Common myeloid progenitor, CD34-positive (primary cell): ENCODE measurements at regions not wholly inside any gene's neighbourhood (a gene's known extent, or its start where the extent isn't known, plus 50 kb on each side); places are given as distances from the start of the nearest gene placed in this dataset.

Source experiments
- CTCF ChIA-PET: fragments of 350-600 bp; sonication (Branson Sonifier 250); formaldehyde crosslinking; loops from one replicate; lab custom pipeline; 2021; ENCODE audit warnings: antibody characterized with exemption; lab: Charles Lee
- POLR2A ChIA-PET: fragments of 350-600 bp; sonication (Branson Sonifier 250); formaldehyde crosslinking; loops from one replicate; lab custom pipeline; 2021; ENCODE audit warnings: antibody characterized with exemption; lab: Charles Lee
- DNase-seq, 3 donors: peaks; one replicate each; pipeline versions ENCODE4 v3.0.0 to v3.0.0-alpha.2; 2013
- H3K27ac ChIP-seq, 2 experiments: 1 replicate in 1 of 2; 2 replicates in 1 of 2; pipeline ENCODE4 v1.7.0; 2013; ENCODE audit warnings: inconsistent platforms in 2 of 2, low read length in 2 of 2, mild to moderate bottlenecking in 2 of 2, low read depth in 1 of 2, moderate library complexity in 1 of 2; ENCODE audit not compliant: severe bottlenecking in 2 of 2, insufficient read depth in 1 of 2, poor library complexity in 1 of 2
- H3K27me3 ChIP-seq, 5 experiments: replicated peaks in 2 of 5; 1 replicate in 3 of 5; 2 replicates in 2 of 5; pipeline versions ENCODE4 v1.6.1 to v1.7.0; 2013; ENCODE audit warnings: low read length in 4 of 5, mild to moderate bottlenecking in 2 of 5, moderate library complexity in 2 of 5, inconsistent platforms in 1 of 5; ENCODE audit not compliant: insufficient read depth in 5 of 5, control insufficient read depth in 4 of 5
- H3K36me3 ChIP-seq, 4 experiments: 1 replicate in 2 of 4; 2 replicates in 2 of 4; pipeline versions ENCODE4 v1.6.1 to v1.7.0; 2013; ENCODE audit warnings: low read length in 3 of 4, control low read depth in 1 of 4, mild to moderate bottlenecking in 1 of 4; ENCODE audit not compliant: control insufficient read depth in 4 of 4, insufficient read depth in 4 of 4
- H3K4me1 ChIP-seq, 4 experiments: 1 replicate in 3 of 4; 2 replicates in 1 of 4; pipeline versions ENCODE4 v1.6.1 to v1.7.1; 2013; ENCODE audit warnings: low read length in 3 of 4, mild to moderate bottlenecking in 3 of 4, control low read depth in 1 of 4, inconsistent platforms in 1 of 4, moderate library complexity in 1 of 4; ENCODE audit not compliant: control insufficient read depth in 4 of 4, insufficient read depth in 4 of 4; ENCODE audit errors: control extremely low read depth in 1 of 4
- H3K4me3 ChIP-seq, 7 experiments: 1 replicate in 4 of 7; 2 replicates in 3 of 7; pipeline versions ENCODE4 v1.5.1 to v1.7.0; 2013; ENCODE audit warnings: mild to moderate bottlenecking in 7 of 7, low read length in 6 of 7, moderate library complexity in 6 of 7, inconsistent platforms in 2 of 7, low read depth in 2 of 7, control low read depth in 1 of 7; ENCODE audit not compliant: insufficient read depth in 4 of 7, control insufficient read depth in 1 of 7; ENCODE audit errors: extremely low read depth in 1 of 7
- H3K9me3 ChIP-seq, 5 experiments: 1 replicate in 4 of 5; 2 replicates in 1 of 5; pipeline versions ENCODE4 v1.6.1 to v1.7.1; 2013; ENCODE audit warnings: low read length in 4 of 5, mild to moderate bottlenecking in 2 of 5, inconsistent platforms in 1 of 5, low read depth in 1 of 5, moderate library complexity in 1 of 5; ENCODE audit not compliant: control insufficient read depth in 4 of 5, insufficient read depth in 2 of 5; ENCODE audit errors: control extremely low read depth in 1 of 5
- WGBS: methylation state at CpG from one replicate; pipeline ENCODE4 v1.1.5; 2013; ENCODE audit not compliant: insufficient coverage; 5-methylcytosine and 5-hydroxymethylcytosine counted together

DNA sequence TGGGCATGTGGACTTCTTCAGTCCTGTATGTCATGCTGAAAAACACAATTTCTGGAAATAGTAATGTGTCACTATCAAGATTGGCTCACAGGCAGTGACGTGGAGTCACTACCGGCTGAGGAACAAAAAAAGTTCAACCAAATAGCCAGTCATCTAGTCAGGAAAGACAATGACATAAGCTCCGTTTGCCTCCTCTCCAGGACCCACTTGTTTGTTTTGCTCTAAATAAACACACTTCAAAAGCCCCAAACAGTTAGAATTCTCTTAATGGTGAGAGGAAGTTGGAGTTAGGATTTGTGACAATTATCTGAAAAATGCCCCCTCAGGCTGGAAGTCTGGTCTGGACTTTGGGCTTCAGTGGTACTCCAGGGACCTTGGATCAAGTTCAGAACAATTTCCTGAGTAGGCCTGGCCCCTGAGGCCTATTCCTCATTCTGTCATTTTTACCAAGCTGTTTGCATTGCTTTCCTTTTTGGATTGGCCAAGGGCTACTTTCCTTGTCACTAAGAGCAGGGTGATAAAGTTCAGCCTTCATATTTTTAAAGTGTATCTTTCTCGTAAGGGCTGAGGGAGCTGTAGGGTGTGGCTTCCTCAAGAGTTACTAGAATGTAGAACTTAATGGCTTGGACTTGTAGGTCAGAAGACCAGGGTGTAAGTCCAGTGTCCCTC, 98.9 kb downstream of the EOMES start:
- WGBS, result 85% methylated on average over 3 of the region's 4 CpGs
- no peak overlapping the region for H3K4me3 ChIP-seq
- POLR2A ChIA-PET, result no interaction called here
- CTCF ChIA-PET, result interaction anchor here (1.1 kb wide), 1 partner anchor 18 kb away, joined by 4 read pairs; no protein-coding TSS in a partner anchor
- H3K4me1 ChIP-seq, result peaks cover 4 to 24% (median 11%) of the 10 kb centered on the region in 4 experiments
- H3K27me3 ChIP-seq, result no peaks in the 10 kb centered on the region
- no peak overlapping the region for H3K27ac ChIP-seq
- no peak for DNase-seq
- peaks cover 0 to 2% (median 0%) of the 10 kb centered on the region in 5 experiments for H3K9me3 ChIP-seq
- no peaks in the 10 kb centered on the region for H3K36me3 ChIP-seq

- Histone ChIP-seq H3K4me3 (no peak overlapping the region), H3K4me1 (no peaks in the 10 kb centered on the region), H3K9me3 (peaks cover 4 to 18% (median 7%) of the 10 kb centered on the region in 5 experiments), H3K36me3 (no peaks in the 10 kb centered on the region), H3K27me3 (no peaks in the 10 kb centered on the region), H3K27ac (no peak overlapping the region)
- 79% methylated on average over 2 of the region's 5 CpGs for WGBS
- no peak for DNase-seq
- CTCF ChIA-PET, result interaction anchor here (1.4 kb wide), 1 partner anchor 11 kb away, joined by 3 read pairs; no protein-coding TSS in a partner anchor
- POLR2A ChIA-PET, result no interaction called here
Measured at GRCh38 chr3:27617552-27617951, 104.6 kb downstream of the EOMES start.

- CTCF ChIA-PET, result no interaction called here
- POLR2A ChIA-PET, result no interaction called here
- 96% methylated on average over 4 of the region's 4 CpGs for WGBS
Measured at GRCh38 chr3:27616031-27616430, 106.1 kb downstream of the EOMES start.

GRCh38 chr3:27615555-27615954, 106.6 kb downstream of the EOMES start:
- POLR2A ChIA-PET, result no interaction called here
- Histone ChIP-seq H3K4me1 (no peaks in the 10 kb centered on the region), H3K4me3 (no peak overlapping the region), H3K27me3 (no peaks in the 10 kb centered on the region), H3K9me3 (peaks cover 4 to 16% (median 7%) of the 10 kb centered on the region in 5 experiments), H3K36me3 (no peaks in the 10 kb centered on the region), H3K27ac (no peak overlapping the region)
- no peak for DNase-seq
- CTCF ChIA-PET, result no interaction called here
- WGBS, result no CpG with 5 or more reads among the region's 1 CpG

More at GRCh38 chr3:27616031-27616430, 106.1 kb downstream of the EOMES start:
- Histone ChIP-seq H3K4me1 (no peaks in the 10 kb centered on the region), H3K27ac (no peak overlapping the region), H3K36me3 (no peaks in the 10 kb centered on the region), H3K4me3 (no peak overlapping the region), H3K9me3 (peaks cover 4 to 16% (median 7%) of the 10 kb centered on the region in 5 experiments), H3K27me3 (no peaks in the 10 kb centered on the region)
- DNase-seq, result no peak

GRCh38 chr3:27614592-27614991, 107.5 kb downstream of the EOMES start:
- no peaks in the 10 kb centered on the region for H3K36me3 ChIP-seq
- CTCF ChIA-PET, result no interaction called here
- POLR2A ChIA-PET, result no interaction called here
- peaks cover 4 to 16% (median 7%) of the 10 kb centered on the region in 5 experiments for H3K9me3 ChIP-seq
- WGBS, result 94% methylated on average over 2 of the region's 4 CpGs
- H3K4me3 ChIP-seq, result no peak overlapping the region
- no peaks in the 10 kb centered on the region for H3K27me3 ChIP-seq
- H3K27ac ChIP-seq, result no peak overlapping the region
- no peaks in the 10 kb centered on the region for H3K4me1 ChIP-seq
- DNase-seq, result peak in 1 of 3 donors; percentile 16

- H3K9me3 ChIP-seq, result peaks cover 4 to 16% (median 7%) of the 10 kb centered on the region in 5 experiments
- POLR2A ChIA-PET, result no interaction called here
Measured at GRCh38 chr3:27613846-27614500, 108.2 kb downstream of the EOMES start.

More at GRCh38 chr3:27613846-27614500, 108.2 kb downstream of the EOMES start:
- CTCF ChIA-PET, result no interaction called here
- no peak for DNase-seq
- WGBS, result no CpG with 5 or more reads among the region's 2 CpGs
- Histone ChIP-seq H3K4me3 (no peak overlapping the region), H3K36me3 (no peaks in the 10 kb centered on the region), H3K4me1 (no peaks in the 10 kb centered on the region), H3K27me3 (no peaks in the 10 kb centered on the region), H3K27ac (no peak overlapping the region)
